Uterus (tissue), 2 donors: ENCODE measurements at regions not wholly inside any gene's neighbourhood (a gene's known extent, or its start where the extent isn't known, plus 50 kb on each side); places are given as distances from the start of the nearest gene placed in this dataset.
"Not testable (repeated sequence)": the region's sequence is repeated elsewhere in the genome, so short reads cannot be mapped to it uniquely, and the experiment has no call there.

Experiments used
- POLR2A ChIP-seq, 2 donors: fragments of 450-650 bp; IDR thresholded peaks; one replicate each; pipeline ENCODE4 v1.6.1; 2016; ENCODE audit warnings: antibody characterized with exemption in 2 of 2, mild to moderate bottlenecking in 1 of 2, moderate library complexity in 1 of 2
- TF ChIP-seq, protein P1 (sequence below), 4 experiments: fragments of 200-600 bp in 2 of 4; fragments of 450-650 bp in 2 of 4; sonication (generic) in 2 of 4; IDR thresholded peaks; one replicate each; pipeline ENCODE4 v1.5.1; 2016 to 2019; ENCODE audit warnings: antibody characterized with exemption in 4 of 4, mild to moderate bottlenecking in 2 of 4, moderate library complexity in 1 of 4

DNA sequence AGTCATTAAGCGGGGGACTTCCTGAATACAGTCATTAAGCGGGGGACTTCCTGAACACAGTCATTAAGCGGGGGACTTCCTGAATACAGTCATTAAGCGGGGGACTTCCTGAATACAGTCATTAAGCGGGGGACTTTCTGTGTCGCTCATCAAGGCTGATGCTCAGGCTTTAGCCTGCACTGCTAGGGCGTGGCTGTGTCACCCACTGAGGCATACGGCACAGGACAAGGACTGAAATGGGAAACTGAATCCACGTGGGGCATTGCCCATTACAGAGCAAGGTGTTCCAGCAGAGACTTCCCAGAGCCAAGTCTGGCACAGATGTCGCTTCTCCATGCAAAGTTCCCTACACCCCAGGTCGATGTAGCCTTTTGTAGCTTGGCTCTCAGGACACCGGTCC is 89.9 kb upstream of the FRMD1 start:
- TF ChIP-seq, protein P1, sequence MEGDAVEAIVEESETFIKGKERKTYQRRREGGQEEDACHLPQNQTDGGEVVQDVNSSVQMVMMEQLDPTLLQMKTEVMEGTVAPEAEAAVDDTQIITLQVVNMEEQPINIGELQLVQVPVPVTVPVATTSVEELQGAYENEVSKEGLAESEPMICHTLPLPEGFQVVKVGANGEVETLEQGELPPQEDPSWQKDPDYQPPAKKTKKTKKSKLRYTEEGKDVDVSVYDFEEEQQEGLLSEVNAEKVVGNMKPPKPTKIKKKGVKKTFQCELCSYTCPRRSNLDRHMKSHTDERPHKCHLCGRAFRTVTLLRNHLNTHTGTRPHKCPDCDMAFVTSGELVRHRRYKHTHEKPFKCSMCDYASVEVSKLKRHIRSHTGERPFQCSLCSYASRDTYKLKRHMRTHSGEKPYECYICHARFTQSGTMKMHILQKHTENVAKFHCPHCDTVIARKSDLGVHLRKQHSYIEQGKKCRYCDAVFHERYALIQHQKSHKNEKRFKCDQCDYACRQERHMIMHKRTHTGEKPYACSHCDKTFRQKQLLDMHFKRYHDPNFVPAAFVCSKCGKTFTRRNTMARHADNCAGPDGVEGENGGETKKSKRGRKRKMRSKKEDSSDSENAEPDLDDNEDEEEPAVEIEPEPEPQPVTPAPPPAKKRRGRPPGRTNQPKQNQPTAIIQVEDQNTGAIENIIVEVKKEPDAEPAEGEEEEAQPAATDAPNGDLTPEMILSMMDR (IDR thresholded peaks at IDR 0.05) = not testable (repeated sequence)
- TF ChIP-seq POLR2A (IDR thresholded peaks at IDR 0.05) = not testable (repeated sequence)
